ENCODE measurements at regions not wholly inside any gene's neighbourhood (a gene's known extent, or its start where the extent isn't known, plus 50 kb on each side); places are given as distances from the start of the nearest gene placed in this dataset.

- no peak for DNase-seq
These were observed 98.1 kb upstream of the KIRREL3 start for GRCh38 chr11:127098684-127099083.

- DNase-seq = no peak
These were observed 80.2 kb upstream of the KIRREL3 start for GRCh38 chr11:127080735-127081134.

- DNase-seq = no peak
These were observed 75.2 kb upstream of the KIRREL3 start for GRCh38 chr11:127075758-127076157.

- DNase-seq = no peak
These were observed 73.7 kb upstream of the KIRREL3 start for GRCh38 chr11:127074151-127074761.

- DNase-seq = no peak
These were observed 73.1 kb upstream of the KIRREL3 start for GRCh38 chr11:127073621-127074020.

- DNase-seq = no peak
These were observed 71.0 kb upstream of the KIRREL3 start for GRCh38 chr11:127071606-127072005.

- DNase-seq = no peak
These were observed 70.2 kb upstream of the KIRREL3 start for GRCh38 chr11:127070808-127071207.

- DNase-seq = no peak
These were observed 66.0 kb upstream of the KIRREL3 start for GRCh38 chr11:127066401-127067090.

- no peak for DNase-seq
These were observed 62.7 kb upstream of the KIRREL3 start for GRCh38 chr11:127063241-127063640.

GRCh38 chr11:127061947-127062346, 61.4 kb upstream of the KIRREL3 start:
- DNase-seq = no peak

GRCh38 chr11:127059750-127060149, 59.2 kb upstream of the KIRREL3 start:
- no peak for DNase-seq

- no peak for DNase-seq
These were observed 58.7 kb upstream of the KIRREL3 start for GRCh38 chr11:127059286-127059685.

- DNase-seq = no peak
These were observed 58.0 kb upstream of the KIRREL3 start for GRCh38 chr11:127058524-127058923.

GRCh38 chr11:127057126-127057525, 56.6 kb upstream of the KIRREL3 start:
- DNase-seq = no peak

GRCh38 chr11:127056338-127056971, 55.9 kb upstream of the KIRREL3 start:
- no peak for DNase-seq

- DNase-seq = no peak
These were observed 54.7 kb upstream of the KIRREL3 start for GRCh38 chr11:127055236-127055635.

- DNase-seq = no peak
These were observed 53.6 kb upstream of the KIRREL3 start for GRCh38 chr11:127054153-127054552.

- DNase-seq = no peak
These were observed 51.8 kb upstream of the KIRREL3 start for GRCh38 chr11:127052404-127052803.
